Ishikawa (cell line): ENCODE measurements at regions not wholly inside any gene's neighbourhood (a gene's known extent, or its start where the extent isn't known, plus 50 kb on each side); places are given as distances from the start of the nearest gene placed in this dataset.

Experiments used
- CEBPB ChIP-seq: IDR thresholded peaks from 2 replicates; pipeline ENCODE4 v1.6.1; 2012
- CREB1 ChIP-seq: IDR thresholded peaks from 2 replicates; pipeline ENCODE4 v1.6.1; 2012; ENCODE audit warnings: low read depth
- EGR1 ChIP-seq: IDR thresholded peaks from 2 replicates; pipeline ENCODE4 v1.6.1; 2012
- EP300 ChIP-seq: IDR thresholded peaks from 2 replicates; pipeline ENCODE4 v1.6.1; 2012; ENCODE audit warnings: borderline replicate concordance
- FOXM1 ChIP-seq: IDR thresholded peaks from 2 replicates; pipeline ENCODE4 v1.6.1; 2012; ENCODE audit warnings: low read depth, borderline replicate concordance
- MAX ChIP-seq: IDR thresholded peaks from 2 replicates; pipeline ENCODE4 v1.6.1; 2012
- NFIC ChIP-seq: IDR thresholded peaks from 2 replicates; pipeline ENCODE4 v1.6.1; 2012
- RAD21 ChIP-seq: IDR thresholded peaks from 2 replicates; pipeline ENCODE4 v1.6.1; 2012; ENCODE audit warnings: low read depth
- TAF1 ChIP-seq: IDR thresholded peaks from 2 replicates; pipeline ENCODE4 v1.6.1; 2012; ENCODE audit warnings: low read depth, mild to moderate bottlenecking
- TCF12 ChIP-seq: IDR thresholded peaks from 2 replicates; pipeline ENCODE4 v1.6.1; 2012; ENCODE audit warnings: low read depth
- TEAD4 ChIP-seq: IDR thresholded peaks from 2 replicates; pipeline ENCODE4 v1.6.1; 2012
- YY1 ChIP-seq: IDR thresholded peaks from 2 replicates; pipeline ENCODE4 v1.6.1; 2012; ENCODE audit warnings: low read depth
- ZBTB7A ChIP-seq: IDR thresholded peaks from 2 replicates; pipeline ENCODE4 v1.6.1; 2012; ENCODE audit warnings: low read depth
- TF ChIP-seq, protein P1 (sequence below): IDR thresholded peaks from 2 replicates; pipeline ENCODE4 v1.6.1; 2012
- TF ChIP-seq, protein P2 (sequence below): IDR thresholded peaks from 2 replicates; pipeline ENCODE4 v1.6.1; 2012; ENCODE audit warnings: low read depth, mild to moderate bottlenecking

GRCh38 chr4:27112587-27112986 lies 251.9 kb downstream of the STIM2 start:
- TF ChIP-seq CEBPB (no peak), RAD21 (no peak), MAX (no peak), ZBTB7A (no peak)
- TF ChIP-seq, protein P1, sequence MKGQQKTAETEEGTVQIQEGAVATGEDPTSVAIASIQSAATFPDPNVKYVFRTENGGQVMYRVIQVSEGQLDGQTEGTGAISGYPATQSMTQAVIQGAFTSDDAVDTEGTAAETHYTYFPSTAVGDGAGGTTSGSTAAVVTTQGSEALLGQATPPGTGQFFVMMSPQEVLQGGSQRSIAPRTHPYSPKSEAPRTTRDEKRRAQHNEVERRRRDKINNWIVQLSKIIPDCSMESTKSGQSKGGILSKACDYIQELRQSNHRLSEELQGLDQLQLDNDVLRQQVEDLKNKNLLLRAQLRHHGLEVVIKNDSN = no peak
- TF ChIP-seq, protein P2, sequence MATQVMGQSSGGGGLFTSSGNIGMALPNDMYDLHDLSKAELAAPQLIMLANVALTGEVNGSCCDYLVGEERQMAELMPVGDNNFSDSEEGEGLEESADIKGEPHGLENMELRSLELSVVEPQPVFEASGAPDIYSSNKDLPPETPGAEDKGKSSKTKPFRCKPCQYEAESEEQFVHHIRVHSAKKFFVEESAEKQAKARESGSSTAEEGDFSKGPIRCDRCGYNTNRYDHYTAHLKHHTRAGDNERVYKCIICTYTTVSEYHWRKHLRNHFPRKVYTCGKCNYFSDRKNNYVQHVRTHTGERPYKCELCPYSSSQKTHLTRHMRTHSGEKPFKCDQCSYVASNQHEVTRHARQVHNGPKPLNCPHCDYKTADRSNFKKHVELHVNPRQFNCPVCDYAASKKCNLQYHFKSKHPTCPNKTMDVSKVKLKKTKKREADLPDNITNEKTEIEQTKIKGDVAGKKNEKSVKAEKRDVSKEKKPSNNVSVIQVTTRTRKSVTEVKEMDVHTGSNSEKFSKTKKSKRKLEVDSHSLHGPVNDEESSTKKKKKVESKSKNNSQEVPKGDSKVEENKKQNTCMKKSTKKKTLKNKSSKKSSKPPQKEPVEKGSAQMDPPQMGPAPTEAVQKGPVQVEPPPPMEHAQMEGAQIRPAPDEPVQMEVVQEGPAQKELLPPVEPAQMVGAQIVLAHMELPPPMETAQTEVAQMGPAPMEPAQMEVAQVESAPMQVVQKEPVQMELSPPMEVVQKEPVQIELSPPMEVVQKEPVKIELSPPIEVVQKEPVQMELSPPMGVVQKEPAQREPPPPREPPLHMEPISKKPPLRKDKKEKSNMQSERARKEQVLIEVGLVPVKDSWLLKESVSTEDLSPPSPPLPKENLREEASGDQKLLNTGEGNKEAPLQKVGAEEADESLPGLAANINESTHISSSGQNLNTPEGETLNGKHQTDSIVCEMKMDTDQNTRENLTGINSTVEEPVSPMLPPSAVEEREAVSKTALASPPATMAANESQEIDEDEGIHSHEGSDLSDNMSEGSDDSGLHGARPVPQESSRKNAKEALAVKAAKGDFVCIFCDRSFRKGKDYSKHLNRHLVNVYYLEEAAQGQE = peak; percentile 67

GRCh38 chr4:27115221-27115620 lies 254.6 kb downstream of the STIM2 start:
- TF ChIP-seq RAD21 = no peak
- no peak for TF ChIP-seq NFIC
- no peak for TF ChIP-seq TAF1
- TF ChIP-seq CREB1 = no peak

DNA sequence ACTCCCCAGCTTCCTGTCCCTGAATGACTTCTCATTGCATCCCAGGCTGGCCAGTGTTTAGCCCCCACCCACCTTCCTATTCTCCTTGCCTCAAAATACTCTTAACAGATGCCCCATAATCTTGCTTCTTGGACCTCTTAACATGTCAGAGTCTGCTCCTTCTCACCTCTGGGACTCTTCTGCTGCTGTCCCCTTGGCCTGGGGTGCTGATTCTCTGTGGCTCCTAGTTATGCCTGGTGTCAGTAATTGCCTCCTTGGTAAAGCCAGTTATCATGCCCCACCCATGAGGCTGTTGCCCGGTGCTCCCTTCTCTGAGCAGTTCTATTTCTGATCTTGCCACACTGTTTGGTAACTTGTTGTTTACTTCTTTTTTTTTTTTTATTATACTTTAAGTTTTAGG lies 256.8 kb downstream of the STIM2 start:
- TF ChIP-seq CREB1 = no peak
- TF ChIP-seq, protein P1 = no peak
- TF ChIP-seq, protein P2 = no peak
- TF ChIP-seq FOXM1 = no peak
- TF ChIP-seq YY1 = no peak
- no peak for TF ChIP-seq RAD21
- no peak for TF ChIP-seq TCF12
- no peak for TF ChIP-seq ZBTB7A
- TF ChIP-seq EP300 = no peak
- TF ChIP-seq EGR1 = no peak
- TF ChIP-seq MAX = no peak
- TF ChIP-seq TEAD4 = no peak
- no peak for TF ChIP-seq TAF1
- TF ChIP-seq CEBPB = no peak
- no peak for TF ChIP-seq NFIC

GRCh38 chr4:27119239-27119638 lies 258.6 kb downstream of the STIM2 start:
- TF ChIP-seq MAX (no peak), ZBTB7A (no peak), TEAD4 (no peak), RAD21 (no peak), EGR1 (no peak), FOXM1 (no peak), CEBPB (no peak), NFIC (no peak), YY1 (no peak), EP300 (no peak), TCF12 (no peak), CREB1 (no peak), TAF1 (no peak)
- TF ChIP-seq, protein P1 = no peak
- TF ChIP-seq, protein P2 = no peak

DNA sequence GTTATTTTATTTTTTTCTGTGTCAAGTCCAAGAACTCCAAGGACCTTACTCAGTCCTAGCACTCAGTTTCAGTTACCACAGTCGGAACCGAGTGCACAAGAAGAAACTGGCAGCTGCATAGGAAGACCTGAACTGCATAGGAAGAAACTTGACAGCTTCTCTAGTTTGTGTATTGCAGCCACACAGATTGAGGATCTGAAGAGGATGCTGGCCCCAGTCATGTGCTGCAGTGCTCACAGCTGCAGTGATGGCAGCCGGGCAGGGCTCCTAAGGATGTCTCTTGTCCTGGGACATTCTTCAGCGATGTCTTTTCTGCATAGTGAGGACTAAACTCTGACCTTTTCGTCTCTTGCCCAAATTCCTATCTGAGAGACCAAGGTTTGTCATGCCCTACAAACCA lies 261.2 kb downstream of the STIM2 start:
- TF ChIP-seq YY1 (no peak), EGR1 (no peak), EP300 (no peak), FOXM1 (no peak), NFIC (no peak), TEAD4 (no peak), TAF1 (no peak), CREB1 (no peak), RAD21 (no peak), TCF12 (no peak), MAX (no peak), ZBTB7A (no peak)
- TF ChIP-seq, protein P1 = no peak
- TF ChIP-seq, protein P2 = no peak
